CD4-positive, alpha-beta T cell treated with Interleukin-4 for 4 hours (primary cell): ENCODE measurements at regions not wholly inside any gene's neighbourhood (a gene's known extent, or its start where the extent isn't known, plus 50 kb on each side); places are given as distances from the start of the nearest gene placed in this dataset.

Experiments
- DNase-seq: peaks from one replicate; pipeline ENCODE4 v3.0.0-alpha.2; 2020

GRCh38 chr18:77766421-77766820 lies 516.8 kb downstream of the GALR1 start:
- no peak for DNase-seq

GRCh38 chr18:77772177-77772576 lies 522.5 kb downstream of the GALR1 start:
- DNase-seq: no peak

GRCh38 chr18:77776104-77776503 lies 526.5 kb downstream of the GALR1 start:
- no peak for DNase-seq

- DNase-seq: no peak
Measured at GRCh38 chr18:77777163-77777562, 527.5 kb downstream of the GALR1 start.

GRCh38 chr18:77784759-77785379 lies 535.2 kb downstream of the GALR1 start:
- DNase-seq: no peak

- no peak for DNase-seq
Measured at GRCh38 chr18:77785415-77785975, 535.8 kb downstream of the GALR1 start.

- DNase-seq: no peak
Measured at GRCh38 chr18:77803024-77803423, 553.4 kb downstream of the GALR1 start.

GRCh38 chr18:77804382-77804781 lies 554.7 kb downstream of the GALR1 start:
- no peak for DNase-seq

GRCh38 chr18:77807650-77808049 lies 558.0 kb downstream of the GALR1 start:
- DNase-seq: no peak

- DNase-seq: no peak
Measured at GRCh38 chr18:77811503-77811902, 561.9 kb downstream of the GALR1 start.

- DNase-seq: no peak
Measured at GRCh38 chr18:77815666-77816338, 566.2 kb downstream of the GALR1 start.

GRCh38 chr18:77818328-77818727 lies 568.7 kb downstream of the GALR1 start:
- DNase-seq: no peak

GRCh38 chr18:77820472-77820871 lies 570.8 kb downstream of the GALR1 start:
- no peak for DNase-seq

GRCh38 chr18:77821892-77822291 lies 572.2 kb downstream of the GALR1 start:
- no peak for DNase-seq

GRCh38 chr18:77822632-77823031 lies 573.0 kb downstream of the GALR1 start:
- DNase-seq: no peak

- no peak for DNase-seq
Measured at GRCh38 chr18:77833807-77834206, 584.2 kb downstream of the GALR1 start.

- DNase-seq: no peak
Measured at GRCh38 chr18:77851802-77852201, 602.2 kb downstream of the GALR1 start.

GRCh38 chr18:77853859-77854258 lies 604.2 kb downstream of the GALR1 start:
- DNase-seq: no peak

GRCh38 chr18:77857678-77858655 lies 608.3 kb downstream of the GALR1 start:
- DNase-seq: no peak

- DNase-seq: no peak
Measured at GRCh38 chr18:77859634-77860033, 610.0 kb downstream of the GALR1 start.

- DNase-seq: no peak
Measured at GRCh38 chr18:77862066-77862757, 612.6 kb downstream of the GALR1 start.

GRCh38 chr18:77865853-77866252 lies 616.2 kb downstream of the GALR1 start:
- DNase-seq: no peak

- no peak for DNase-seq
Measured at GRCh38 chr18:77866351-77866750, 616.7 kb downstream of the GALR1 start.
